Panc1 (cell line): ENCODE measurements at regions not wholly inside any gene's neighbourhood (a gene's known extent, or its start where the extent isn't known, plus 50 kb on each side); places are given as distances from the start of the nearest gene placed in this dataset.

Source experiments
- POLR2AphosphoS5 ChIP-seq: IDR thresholded peaks from 2 replicates; pipeline ENCODE4 v1.6.1; 2012; ENCODE audit warnings: mild to moderate bottlenecking, low read depth, low read length, moderate library complexity
- SIN3A ChIP-seq: IDR thresholded peaks from 2 replicates; pipeline ENCODE4 v1.6.1; 2012; ENCODE audit warnings: low read depth, mild to moderate bottlenecking, low read length, moderate library complexity, borderline replicate concordance; ENCODE audit not compliant: insufficient read depth
- TF ChIP-seq, protein P1 (sequence below): fragments of 450-650 bp; IDR thresholded peaks from 2 replicates; pipeline ENCODE4 v1.5.1; 2017; ENCODE audit warnings: mild to moderate bottlenecking
- TF ChIP-seq, protein P2 (sequence below), 2 experiments: IDR thresholded peaks; 2 replicates each; pipeline ENCODE4 v1.6.1; 2011 to 2012; ENCODE audit warnings: low read depth in 2 of 2, control low read depth in 1 of 2, low read length in 1 of 2, mild to moderate bottlenecking in 1 of 2, moderate library complexity in 1 of 2; ENCODE audit not compliant: insufficient read depth in 1 of 2

DNA sequence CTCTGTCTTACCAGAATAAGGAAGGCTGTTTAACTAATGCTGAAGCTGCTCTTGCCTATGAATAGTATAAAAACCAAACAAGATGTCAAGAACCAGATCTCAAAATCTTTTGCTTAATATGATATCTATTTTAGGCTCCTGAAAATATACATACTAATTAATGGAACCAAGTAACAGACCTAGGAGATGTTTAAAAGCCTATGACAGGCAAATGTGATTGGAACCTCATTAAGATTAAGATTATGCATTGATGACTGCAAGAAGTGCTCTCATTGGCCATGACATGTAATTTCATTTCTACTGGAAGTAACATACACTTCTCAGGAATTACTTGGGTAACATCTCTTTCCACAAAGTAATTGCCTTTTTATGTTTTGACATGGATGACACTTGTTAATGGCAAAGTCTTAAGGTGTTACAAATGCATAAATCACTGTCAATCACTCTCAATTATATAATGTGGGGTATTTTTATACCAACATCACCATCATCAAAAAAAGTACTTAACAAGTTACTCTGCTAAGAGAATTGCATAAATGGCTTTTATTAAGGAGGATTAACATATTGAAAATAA is 326.9 kb upstream of the MIR17HG start:
- TF ChIP-seq, protein P1, sequence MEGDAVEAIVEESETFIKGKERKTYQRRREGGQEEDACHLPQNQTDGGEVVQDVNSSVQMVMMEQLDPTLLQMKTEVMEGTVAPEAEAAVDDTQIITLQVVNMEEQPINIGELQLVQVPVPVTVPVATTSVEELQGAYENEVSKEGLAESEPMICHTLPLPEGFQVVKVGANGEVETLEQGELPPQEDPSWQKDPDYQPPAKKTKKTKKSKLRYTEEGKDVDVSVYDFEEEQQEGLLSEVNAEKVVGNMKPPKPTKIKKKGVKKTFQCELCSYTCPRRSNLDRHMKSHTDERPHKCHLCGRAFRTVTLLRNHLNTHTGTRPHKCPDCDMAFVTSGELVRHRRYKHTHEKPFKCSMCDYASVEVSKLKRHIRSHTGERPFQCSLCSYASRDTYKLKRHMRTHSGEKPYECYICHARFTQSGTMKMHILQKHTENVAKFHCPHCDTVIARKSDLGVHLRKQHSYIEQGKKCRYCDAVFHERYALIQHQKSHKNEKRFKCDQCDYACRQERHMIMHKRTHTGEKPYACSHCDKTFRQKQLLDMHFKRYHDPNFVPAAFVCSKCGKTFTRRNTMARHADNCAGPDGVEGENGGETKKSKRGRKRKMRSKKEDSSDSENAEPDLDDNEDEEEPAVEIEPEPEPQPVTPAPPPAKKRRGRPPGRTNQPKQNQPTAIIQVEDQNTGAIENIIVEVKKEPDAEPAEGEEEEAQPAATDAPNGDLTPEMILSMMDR, result no peak
- no peak for TF ChIP-seq POLR2AphosphoS5
- no peak for TF ChIP-seq SIN3A
- TF ChIP-seq, protein P2, sequence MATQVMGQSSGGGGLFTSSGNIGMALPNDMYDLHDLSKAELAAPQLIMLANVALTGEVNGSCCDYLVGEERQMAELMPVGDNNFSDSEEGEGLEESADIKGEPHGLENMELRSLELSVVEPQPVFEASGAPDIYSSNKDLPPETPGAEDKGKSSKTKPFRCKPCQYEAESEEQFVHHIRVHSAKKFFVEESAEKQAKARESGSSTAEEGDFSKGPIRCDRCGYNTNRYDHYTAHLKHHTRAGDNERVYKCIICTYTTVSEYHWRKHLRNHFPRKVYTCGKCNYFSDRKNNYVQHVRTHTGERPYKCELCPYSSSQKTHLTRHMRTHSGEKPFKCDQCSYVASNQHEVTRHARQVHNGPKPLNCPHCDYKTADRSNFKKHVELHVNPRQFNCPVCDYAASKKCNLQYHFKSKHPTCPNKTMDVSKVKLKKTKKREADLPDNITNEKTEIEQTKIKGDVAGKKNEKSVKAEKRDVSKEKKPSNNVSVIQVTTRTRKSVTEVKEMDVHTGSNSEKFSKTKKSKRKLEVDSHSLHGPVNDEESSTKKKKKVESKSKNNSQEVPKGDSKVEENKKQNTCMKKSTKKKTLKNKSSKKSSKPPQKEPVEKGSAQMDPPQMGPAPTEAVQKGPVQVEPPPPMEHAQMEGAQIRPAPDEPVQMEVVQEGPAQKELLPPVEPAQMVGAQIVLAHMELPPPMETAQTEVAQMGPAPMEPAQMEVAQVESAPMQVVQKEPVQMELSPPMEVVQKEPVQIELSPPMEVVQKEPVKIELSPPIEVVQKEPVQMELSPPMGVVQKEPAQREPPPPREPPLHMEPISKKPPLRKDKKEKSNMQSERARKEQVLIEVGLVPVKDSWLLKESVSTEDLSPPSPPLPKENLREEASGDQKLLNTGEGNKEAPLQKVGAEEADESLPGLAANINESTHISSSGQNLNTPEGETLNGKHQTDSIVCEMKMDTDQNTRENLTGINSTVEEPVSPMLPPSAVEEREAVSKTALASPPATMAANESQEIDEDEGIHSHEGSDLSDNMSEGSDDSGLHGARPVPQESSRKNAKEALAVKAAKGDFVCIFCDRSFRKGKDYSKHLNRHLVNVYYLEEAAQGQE (IDR thresholded peaks at IDR 0.05; ENCODE audit: insufficient read depth in 1 of 2, low read depth in 2 of 2, low read length in 1 of 2), result no peak
